ENCODE measurements at regions not wholly inside any gene's neighbourhood (a gene's known extent, or its start where the extent isn't known, plus 50 kb on each side); places are given as distances from the start of the nearest gene placed in this dataset.
"Not testable (repeated sequence)": the region's sequence is repeated elsewhere in the genome, so short reads cannot be mapped to it uniquely, and the experiment has no call there.

- Histone ChIP-seq H3K9me3 (ENCODE audit: control insufficient read depth, insufficient read depth, low read length) (no peaks in the 10 kb centered on the region), H3K27me3 (ENCODE audit: control insufficient read depth, insufficient read depth, low read length) (no peaks in the 10 kb centered on the region), H3K4me3 (ENCODE audit: low read length) (no peak overlapping the region), H3K27ac (ENCODE audit: low read length) (no peak overlapping the region), H3K4me1 (ENCODE audit: control insufficient read depth, insufficient read depth, low read length) (no peaks in the 10 kb centered on the region), H3K36me3 (ENCODE audit: control insufficient read depth, insufficient read depth, low read length) (no peaks in the 10 kb centered on the region)
- no peak overlapping the region for H3K4me3 Mint-ChIP-seq
- H3K9me3 Mint-ChIP-seq: no peaks in the 10 kb centered on the region
- intact Hi-C loops (cut with micrococcal nuclease): no loop called here
- DNase-seq (no peak), ATAC-seq (no peak)
- no peaks in the 10 kb centered on the region for H3K36me3 Mint-ChIP-seq
- WGBS (ENCODE audit: insufficient coverage): 92% methylated on average over 7 of the region's 7 CpGs
- H3K27ac Mint-ChIP-seq: no peak overlapping the region
- H3K27me3 Mint-ChIP-seq (ENCODE audit: low read depth in 2 of 2): peaks cover 5 to 11% of the 10 kb centered on the region in 2 donors
- TF ChIP-seq CTCF (IDR thresholded peaks at IDR 0.05): no peak
- H3K4me1 Mint-ChIP-seq: no peaks in the 10 kb centered on the region
These were observed 181.1 kb downstream of the AVL9 start for GRCh38 chr7:32676249-32676941.

DNA sequence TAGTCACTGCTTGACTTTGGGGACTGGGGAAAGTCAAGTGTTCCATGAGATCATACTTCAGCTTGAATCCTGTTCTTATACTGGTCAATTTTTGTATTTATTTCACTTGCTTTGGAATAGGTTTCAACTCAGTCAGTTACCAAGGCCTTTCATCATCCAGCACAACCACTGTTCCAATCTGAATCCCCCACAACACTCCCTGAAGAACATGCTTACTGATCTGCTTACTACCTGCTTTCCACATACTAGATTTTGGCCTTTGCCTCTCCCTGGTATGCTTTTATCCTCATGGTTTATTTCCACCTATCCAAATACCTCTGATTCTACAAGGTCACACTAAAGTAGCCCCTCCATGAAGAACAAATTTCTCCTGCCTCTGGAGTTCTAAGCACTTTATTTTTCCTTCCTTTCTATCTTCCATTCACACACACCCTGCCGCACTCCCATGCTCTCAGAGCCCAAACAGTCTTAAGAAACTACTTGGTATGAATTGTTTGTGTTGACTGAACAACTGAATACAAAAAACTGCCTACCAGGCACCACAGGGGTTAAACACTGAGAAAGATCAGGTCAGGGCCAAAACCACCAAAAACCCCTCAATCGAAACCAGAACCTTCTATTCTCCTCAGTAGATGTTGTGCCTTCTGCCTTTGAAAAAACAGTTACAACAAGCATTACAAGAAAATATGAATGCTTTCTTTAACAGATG is 178.1 kb downstream of the AVL9 start:
- no peak overlapping the region for H3K4me3 Mint-ChIP-seq
- no peak for TF ChIP-seq CTCF (IDR thresholded peaks at IDR 0.05)
- no peak overlapping the region for H3K4me3 ChIP-seq (ENCODE audit: low read length)
- no peaks in the 10 kb centered on the region for H3K27me3 ChIP-seq (ENCODE audit: control insufficient read depth, insufficient read depth, low read length)
- H3K9me3 ChIP-seq (ENCODE audit: control insufficient read depth, insufficient read depth, low read length): no peaks in the 10 kb centered on the region
- H3K9me3 Mint-ChIP-seq: no peaks in the 10 kb centered on the region
- H3K27ac Mint-ChIP-seq: no peak overlapping the region
- H3K27me3 Mint-ChIP-seq (ENCODE audit: low read depth in 2 of 2): peaks cover 1 to 3% of the 10 kb centered on the region in 2 donors
- no peaks in the 10 kb centered on the region for H3K36me3 Mint-ChIP-seq
- no peak overlapping the region for H3K27ac ChIP-seq (ENCODE audit: low read length)
- intact Hi-C loops (cut with micrococcal nuclease): no loop called here
- no peaks in the 10 kb centered on the region for H3K36me3 ChIP-seq (ENCODE audit: control insufficient read depth, insufficient read depth, low read length)
- ATAC-seq (no peak), DNase-seq (no peak)
- no peaks in the 10 kb centered on the region for H3K4me1 Mint-ChIP-seq
- WGBS (ENCODE audit: insufficient coverage): 82% methylated on average over 2 of the region's 2 CpGs
- no peaks in the 10 kb centered on the region for H3K4me1 ChIP-seq (ENCODE audit: control insufficient read depth, insufficient read depth, low read length)

DNA sequence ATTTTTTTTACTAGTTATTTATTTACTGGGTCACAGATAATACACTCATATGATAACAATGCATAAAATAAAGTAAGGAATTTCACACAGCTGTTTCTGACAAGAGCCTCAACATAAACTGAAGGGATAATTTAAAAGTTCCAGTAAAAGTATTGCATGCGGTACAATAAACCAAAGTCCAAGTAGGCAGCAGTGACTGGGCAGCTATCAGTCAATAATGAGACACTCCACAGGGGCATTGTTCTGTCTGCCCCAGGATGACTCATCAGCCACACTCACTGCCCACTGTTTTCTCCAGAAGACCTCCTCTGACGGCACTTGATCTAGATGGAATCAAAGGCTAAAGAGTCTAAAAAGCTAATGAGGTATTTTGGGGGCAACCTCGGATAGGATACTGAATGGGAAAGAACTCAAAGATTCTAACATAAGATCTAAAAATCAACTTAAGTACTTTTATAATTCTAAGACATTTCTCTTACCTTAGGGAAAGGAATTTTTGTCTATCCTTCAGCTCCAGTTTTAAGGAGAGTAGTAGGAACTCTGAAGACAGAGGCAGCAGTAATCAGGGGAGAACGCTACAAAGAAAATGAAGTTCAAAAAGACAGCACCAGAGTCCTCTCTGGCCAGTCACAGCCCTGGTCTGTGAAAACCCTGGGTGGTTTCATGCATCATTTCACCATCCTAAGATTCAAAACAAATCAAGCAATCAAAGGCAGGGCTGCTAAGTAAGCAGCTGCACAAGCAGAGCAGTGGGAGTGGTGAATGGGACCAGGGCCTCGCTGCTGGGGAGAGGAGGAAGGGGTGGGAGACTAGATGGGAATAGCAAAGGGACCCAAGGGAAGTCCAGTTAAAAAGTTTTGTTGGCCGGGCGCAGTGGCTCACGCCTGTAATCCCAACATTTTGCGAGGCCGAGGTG is 175.1 kb downstream of the AVL9 start:
- 96% methylated on average over 6 of the region's 10 CpGs for WGBS (ENCODE audit: insufficient coverage)
- Mint-ChIP-seq H3K9me3 (no peaks in the 10 kb centered on the region), H3K36me3 (no peaks in the 10 kb centered on the region), H3K27ac (no peak overlapping the region), H3K27me3 (ENCODE audit: low read depth in 2 of 2) (peaks cover 4 to 10% of the 10 kb centered on the region in 2 donors), H3K4me1 (no peaks in the 10 kb centered on the region), H3K4me3 (no peak overlapping the region)
- ATAC-seq (no peak), DNase-seq (no peak)
- no peak for TF ChIP-seq CTCF (IDR thresholded peaks at IDR 0.05)
- H3K27me3 ChIP-seq (ENCODE audit: control insufficient read depth, insufficient read depth, low read length): no peaks in the 10 kb centered on the region
- H3K4me1 ChIP-seq (ENCODE audit: control insufficient read depth, insufficient read depth, low read length): no peaks in the 10 kb centered on the region
- no peaks in the 10 kb centered on the region for H3K9me3 ChIP-seq (ENCODE audit: control insufficient read depth, insufficient read depth, low read length)
- intact Hi-C loops (cut with micrococcal nuclease): no loop called here
- no peak overlapping the region for H3K4me3 ChIP-seq (ENCODE audit: low read length)
- no peaks in the 10 kb centered on the region for H3K36me3 ChIP-seq (ENCODE audit: control insufficient read depth, insufficient read depth, low read length)
- H3K27ac ChIP-seq (ENCODE audit: low read length): no peak overlapping the region

DNA sequence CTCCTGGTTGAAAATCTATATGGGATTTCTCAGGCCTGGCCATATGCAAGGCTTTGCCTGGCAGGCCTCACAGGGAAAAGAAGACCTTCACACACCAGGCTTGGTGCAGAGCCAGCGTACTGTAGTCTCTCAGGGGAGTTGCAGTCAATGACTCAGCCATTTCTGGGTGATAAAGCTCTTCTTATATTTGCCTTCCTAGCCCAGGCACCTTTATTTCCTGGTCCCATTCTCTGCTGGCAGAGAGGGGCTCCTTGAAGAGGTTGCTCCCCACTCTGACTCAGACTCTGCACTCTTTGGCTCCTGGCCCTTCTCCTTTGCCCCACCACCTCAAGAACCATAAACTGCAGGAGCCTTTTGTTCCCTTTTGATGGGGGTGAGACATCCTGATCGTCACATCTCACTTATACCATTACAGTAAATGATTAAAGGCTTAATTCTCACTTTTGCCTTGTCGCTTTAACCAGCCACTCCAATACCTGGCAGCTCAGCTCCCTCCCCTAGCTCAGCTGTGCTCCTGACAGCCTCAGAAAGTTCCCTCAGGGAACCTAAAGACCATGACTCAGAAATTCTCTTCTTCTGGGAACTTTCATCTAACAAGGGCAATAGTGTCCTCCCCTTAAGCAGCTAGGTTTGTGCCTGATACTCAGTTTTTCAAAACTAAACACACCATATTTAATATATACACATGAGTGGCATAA is 174.0 kb downstream of the AVL9 start:
- DNase-seq; H3K4me3 Mint-ChIP-seq; H3K9me3 Mint-ChIP-seq; H3K36me3 Mint-ChIP-seq; H3K36me3 ChIP-seq (ENCODE audit: control insufficient read depth, insufficient read depth, low read length); ATAC-seq; H3K27ac ChIP-seq (ENCODE audit: low read length); H3K27ac Mint-ChIP-seq; H3K4me1 ChIP-seq (ENCODE audit: control insufficient read depth, insufficient read depth, low read length); H3K4me3 ChIP-seq (ENCODE audit: low read length); H3K27me3 ChIP-seq (ENCODE audit: control insufficient read depth, insufficient read depth, low read length); intact Hi-C loops (cut with micrococcal nuclease); H3K9me3 ChIP-seq (ENCODE audit: control insufficient read depth, insufficient read depth, low read length); H3K4me1 Mint-ChIP-seq: not testable (repeated sequence)
- WGBS (ENCODE audit: insufficient coverage): 74% methylated on average over 3 of the region's 3 CpGs
- H3K27me3 Mint-ChIP-seq (ENCODE audit: low read depth in 2 of 2): peaks cover 9 to 18% of the 10 kb centered on the region in 2 donors

- DNase-seq; intact Hi-C loops (cut with micrococcal nuclease); H3K27ac ChIP-seq (ENCODE audit: low read length); H3K27ac Mint-ChIP-seq; H3K9me3 Mint-ChIP-seq; ATAC-seq; H3K4me3 ChIP-seq (ENCODE audit: low read length); H3K4me3 Mint-ChIP-seq; H3K27me3 ChIP-seq (ENCODE audit: control insufficient read depth, insufficient read depth, low read length); H3K4me1 Mint-ChIP-seq; H3K36me3 Mint-ChIP-seq; H3K36me3 ChIP-seq (ENCODE audit: control insufficient read depth, insufficient read depth, low read length); H3K9me3 ChIP-seq (ENCODE audit: control insufficient read depth, insufficient read depth, low read length); H3K4me1 ChIP-seq (ENCODE audit: control insufficient read depth, insufficient read depth, low read length): not testable (repeated sequence)
- peaks cover 9 to 26% of the 10 kb centered on the region in 2 donors for H3K27me3 Mint-ChIP-seq (ENCODE audit: low read depth in 2 of 2)
- WGBS (ENCODE audit: insufficient coverage): 96% methylated on average over 3 of the region's 3 CpGs
These were observed 173.3 kb downstream of the AVL9 start for GRCh38 chr7:32668387-32669097.

Data from natural killer cell (primary cell).